ENCODE measurements at regions not wholly inside any gene's neighbourhood (a gene's known extent, or its start where the extent isn't known, plus 50 kb on each side); places are given as distances from the start of the nearest gene placed in this dataset.

- no peak for DNase-seq (ENCODE audit: low read depth in 1 of 2, low spot score in 1 of 2)
- H3K4me1 ChIP-seq (ENCODE audit: low read depth): peaks cover 11% of the 10 kb centered on the region
- no peaks in the 10 kb centered on the region for H3K9me3 ChIP-seq (ENCODE audit: low read depth)
- no peak overlapping the region for H3K4me3 ChIP-seq
- H3K27ac ChIP-seq: no peak overlapping the region
- H3K36me3 ChIP-seq: no peaks in the 10 kb centered on the region
- H3K27me3 ChIP-seq: no peaks in the 10 kb centered on the region
- no peak for TF ChIP-seq CTCF (IDR thresholded peaks at IDR 0.05; ENCODE audit: low read depth, low read length)
Measured at GRCh38 chr15:47561102-47561501, 156.2 kb upstream of the SEMA6D start.

- DNase-seq (ENCODE audit: low read depth in 1 of 2, low spot score in 1 of 2): no peak
- Histone ChIP-seq H3K9me3 (ENCODE audit: low read depth) (no peaks in the 10 kb centered on the region), H3K27ac (no peak overlapping the region), H3K4me1 (ENCODE audit: low read depth) (peaks cover 13% of the 10 kb centered on the region), H3K27me3 (no peaks in the 10 kb centered on the region), H3K36me3 (no peaks in the 10 kb centered on the region), H3K4me3 (no peak overlapping the region)
- no peak for TF ChIP-seq CTCF (IDR thresholded peaks at IDR 0.05; ENCODE audit: low read depth, low read length)
Measured at GRCh38 chr15:47565949-47566348, 151.4 kb upstream of the SEMA6D start.

- TF ChIP-seq CTCF (IDR thresholded peaks at IDR 0.05; ENCODE audit: low read depth, low read length): no peak
- no peaks in the 10 kb centered on the region for H3K9me3 ChIP-seq (ENCODE audit: low read depth)
- H3K4me3 ChIP-seq: no peak overlapping the region
- no peaks in the 10 kb centered on the region for H3K36me3 ChIP-seq
- no peak for DNase-seq (ENCODE audit: low read depth in 1 of 2, low spot score in 1 of 2)
- H3K27ac ChIP-seq: no peak overlapping the region
- H3K4me1 ChIP-seq (ENCODE audit: low read depth): peaks cover 20% of the 10 kb centered on the region
- H3K27me3 ChIP-seq: no peaks in the 10 kb centered on the region
Measured at GRCh38 chr15:47566610-47567009, 150.7 kb upstream of the SEMA6D start.

- TF ChIP-seq CTCF (IDR thresholded peaks at IDR 0.05; ENCODE audit: low read depth, low read length): no peak
- H3K4me3 ChIP-seq: no peak overlapping the region
- no peak for DNase-seq (ENCODE audit: low read depth in 1 of 2, low spot score in 1 of 2)
- peaks cover 31% of the 10 kb centered on the region for H3K4me1 ChIP-seq (ENCODE audit: low read depth)
- H3K27ac ChIP-seq: no peak overlapping the region
- H3K27me3 ChIP-seq: no peaks in the 10 kb centered on the region
- no peaks in the 10 kb centered on the region for H3K9me3 ChIP-seq (ENCODE audit: low read depth)
- no peaks in the 10 kb centered on the region for H3K36me3 ChIP-seq
Measured at GRCh38 chr15:47568030-47568429, 149.3 kb upstream of the SEMA6D start.

GRCh38 chr15:47570044-47570443, 147.3 kb upstream of the SEMA6D start:
- no peak for DNase-seq (ENCODE audit: low read depth in 1 of 2, low spot score in 1 of 2)
- Histone ChIP-seq H3K4me3 (no peak overlapping the region), H3K27ac (peak overlapping the region; percentile 79), H3K4me1 (ENCODE audit: low read depth) (peaks cover 31% of the 10 kb centered on the region), H3K27me3 (no peaks in the 10 kb centered on the region), H3K36me3 (no peaks in the 10 kb centered on the region), H3K9me3 (ENCODE audit: low read depth) (no peaks in the 10 kb centered on the region)
- no peak for TF ChIP-seq CTCF (IDR thresholded peaks at IDR 0.05; ENCODE audit: low read depth, low read length)

- H3K27me3 ChIP-seq: no peaks in the 10 kb centered on the region
- TF ChIP-seq CTCF (IDR thresholded peaks at IDR 0.05; ENCODE audit: low read depth, low read length): no peak
- H3K27ac ChIP-seq: peak overlapping the region; percentile 79
Measured at GRCh38 chr15:47570451-47570850, 146.9 kb upstream of the SEMA6D start.

More at GRCh38 chr15:47570451-47570850, 146.9 kb upstream of the SEMA6D start:
- H3K4me3 ChIP-seq: no peak overlapping the region
- H3K36me3 ChIP-seq: no peaks in the 10 kb centered on the region
- H3K4me1 ChIP-seq (ENCODE audit: low read depth): peaks cover 31% of the 10 kb centered on the region
- H3K9me3 ChIP-seq (ENCODE audit: low read depth): no peaks in the 10 kb centered on the region
- no peak for DNase-seq (ENCODE audit: low read depth in 1 of 2, low spot score in 1 of 2)
